HEK293T (cell line): ENCODE measurements at regions not wholly inside any gene's neighbourhood (a gene's known extent, or its start where the extent isn't known, plus 50 kb on each side); places are given as distances from the start of the nearest gene placed in this dataset.
"Not testable (repeated sequence)": the region's sequence is repeated elsewhere in the genome, so short reads cannot be mapped to it uniquely, and the experiment has no call there.

Source experiments
- CTCF ChIA-PET: fragments of 350-600 bp; formaldehyde crosslinking; extraction: SDS; loops from one replicate; lab custom pipeline; 2021; ENCODE audit warnings: antibody characterized with exemption, inconsistent platforms; lab: Yijun Ruan, JAX
- POLR2A ChIA-PET: fragments of 350-600 bp; formaldehyde crosslinking; extraction: SDS; loops from one replicate; lab custom pipeline; 2020; ENCODE audit warnings: antibody characterized with exemption, inconsistent platforms; lab: Yijun Ruan, JAX
- DNase-seq: peaks from one replicate; pipeline ENCODE4 v3.0.0; 2012; ENCODE audit warnings: mixed read lengths; ENCODE audit errors: extremely low spot score
- ARNT ChIP-seq: fragments of 450-650 bp; IDR thresholded peaks from 2 replicates; pipeline ENCODE4 v1.6.1; 2017; ENCODE audit warnings: mild to moderate bottlenecking
- BHLHE40 ChIP-seq: fragments of 450-650 bp; IDR thresholded peaks from 2 replicates; pipeline ENCODE4 v1.6.1; 2016; ENCODE audit warnings: mild to moderate bottlenecking, moderate library complexity, borderline replicate concordance
- CTBP1 ChIP-seq: fragments of 450-650 bp; IDR thresholded peaks from 2 replicates; pipeline ENCODE4 v1.6.1; 2016; ENCODE audit warnings: borderline replicate concordance
- ELF4 ChIP-seq: fragments of 450-650 bp; IDR thresholded peaks from 2 replicates; pipeline ENCODE4 v1.6.1; 2017; ENCODE audit warnings: antibody characterized with exemption
- FOXA1 ChIP-seq: fragments of 450-650 bp; IDR thresholded peaks from 2 replicates; pipeline ENCODE4 v1.6.1; 2016; ENCODE audit warnings: mild to moderate bottlenecking
- FOXK2 ChIP-seq: fragments of 450-650 bp; IDR thresholded peaks from 2 replicates; pipeline ENCODE4 v1.6.1; 2016; ENCODE audit warnings: mild to moderate bottlenecking
- FOXM1 ChIP-seq: fragments of 450-650 bp; IDR thresholded peaks from 2 replicates; pipeline ENCODE4 v1.6.1; 2017; ENCODE audit warnings: mild to moderate bottlenecking, borderline replicate concordance
- HDGF ChIP-seq: fragments of 450-650 bp; IDR thresholded peaks from 2 replicates; pipeline ENCODE4 v1.6.1; 2017; ENCODE audit warnings: antibody characterized with exemption, borderline replicate concordance
- L3MBTL2 ChIP-seq: fragments of 450-650 bp; conservative IDR thresholded peaks from 2 replicates; pipeline ENCODE4 v1.6.1; 2016; ENCODE audit warnings: mild to moderate bottlenecking
- LEF1 ChIP-seq: fragments of 450-650 bp; IDR thresholded peaks from 2 replicates; pipeline ENCODE4 v1.6.1; 2017; ENCODE audit warnings: mild to moderate bottlenecking, borderline replicate concordance
- NFRKB ChIP-seq: fragments of 450-650 bp; IDR thresholded peaks from 2 replicates; pipeline ENCODE4 v1.6.1; 2016; ENCODE audit warnings: mild to moderate bottlenecking, moderate library complexity
- PKNOX1 ChIP-seq: fragments of 450-650 bp; IDR thresholded peaks from 2 replicates; pipeline ENCODE4 v1.6.1; 2016
- SP1 ChIP-seq: fragments of 450-650 bp; IDR thresholded peaks from 2 replicates; pipeline ENCODE4 v1.6.1; 2017
- SUZ12 ChIP-seq: fragments of 450-650 bp; IDR thresholded peaks from 2 replicates; pipeline ENCODE4 v1.6.1; 2016; ENCODE audit warnings: mild to moderate bottlenecking
- TARDBP ChIP-seq: fragments of 450-650 bp; IDR thresholded peaks from 2 replicates; pipeline ENCODE4 v1.6.1; 2016
- ZNF384 ChIP-seq: fragments of 450-650 bp; IDR thresholded peaks from 2 replicates; pipeline ENCODE4 v1.6.1; 2016

- ChIA-PET CTCF (no interaction called here), POLR2A (no interaction called here)
- no peak for TF ChIP-seq CTBP1
- TF ChIP-seq PKNOX1 = no peak
- no peak for TF ChIP-seq FOXM1
- TF ChIP-seq NFRKB = no peak
- no peak for TF ChIP-seq FOXK2
- no peak for TF ChIP-seq ARNT
- no peak for TF ChIP-seq ZNF384
- TF ChIP-seq SP1 = no peak
- no peak for TF ChIP-seq SUZ12
- TF ChIP-seq L3MBTL2 = no peak
- no peak for TF ChIP-seq FOXA1
- TF ChIP-seq ELF4 = no peak
- TF ChIP-seq TARDBP = no peak
- no peak for TF ChIP-seq HDGF
- no peak for TF ChIP-seq BHLHE40
- TF ChIP-seq LEF1 = no peak
- no peak for DNase-seq
These were observed 142.3 kb downstream of the PDCD6IP start for GRCh38 chr3:33940736-33941135.

- CTCF ChIA-PET = no interaction called here
- TF ChIP-seq BHLHE40 = no peak
- TF ChIP-seq LEF1 = no peak
- no peak for TF ChIP-seq CTBP1
- no peak for TF ChIP-seq NFRKB
- no peak for TF ChIP-seq ZNF384
- TF ChIP-seq SP1 = no peak
- no peak for TF ChIP-seq FOXA1
- no peak for TF ChIP-seq ELF4
- TF ChIP-seq ARNT = no peak
- POLR2A ChIA-PET = no interaction called here
These were observed 143.4 kb downstream of the PDCD6IP start for GRCh38 chr3:33941804-33942203.

GRCh38 chr3:33942483-33943150, 144.2 kb downstream of the PDCD6IP start:
- TF ChIP-seq HDGF = no peak
- TF ChIP-seq NFRKB = no peak
- no peak for TF ChIP-seq BHLHE40
- no peak for TF ChIP-seq CTBP1
- no peak for TF ChIP-seq SP1
- no peak for TF ChIP-seq FOXM1
- TF ChIP-seq SUZ12 = no peak
- no peak for TF ChIP-seq FOXA1
- TF ChIP-seq ARNT = no peak
- no peak for TF ChIP-seq FOXK2
- ChIA-PET POLR2A (no interaction called here), CTCF (interaction anchor here (0.6 kb wide), 1 partner anchor 24 kb away, joined by 4 read pairs; no protein-coding TSS in a partner anchor)
- DNase-seq = no peak

More at GRCh38 chr3:33941804-33942203, 143.4 kb downstream of the PDCD6IP start:
- DNase-seq = no peak

GRCh38 chr3:33943277-33943676, 144.8 kb downstream of the PDCD6IP start:
- DNase-seq = no peak
- POLR2A ChIA-PET = no interaction called here
- CTCF ChIA-PET = interaction anchor here (0.6 kb wide), 1 partner anchor 23 kb away, joined by 4 read pairs; no protein-coding TSS in a partner anchor
- TF ChIP-seq FOXA1 (no peak), NFRKB (no peak), PKNOX1 (no peak), FOXK2 (no peak), CTBP1 (no peak), TARDBP (no peak), L3MBTL2 (no peak), LEF1 (no peak), SP1 (no peak), ZNF384 (no peak), ARNT (no peak)

GRCh38 chr3:33946612-33947011, 148.2 kb downstream of the PDCD6IP start:
- CTCF ChIA-PET = interaction anchor here (0.8 kb wide), 1 partner anchor 314 kb away, joined by 3 read pairs; no protein-coding TSS in a partner anchor
- POLR2A ChIA-PET, DNase-seq: not testable (repeated sequence)

GRCh38 chr3:33947272-33948195, 149.1 kb downstream of the PDCD6IP start:
- DNase-seq = no peak
- ChIA-PET CTCF (interaction anchor here (0.6 to 0.8 kb wide), 2 partner anchors 313 to 861 kb away, joined by 3 read pairs; no protein-coding TSS in a partner anchor), POLR2A (no interaction called here)
- TF ChIP-seq SP1 (no peak), TARDBP (no peak), PKNOX1 (no peak)
